H1 (cell line): ENCODE measurements at regions not wholly inside any gene's neighbourhood (a gene's known extent, or its start where the extent isn't known, plus 50 kb on each side); places are given as distances from the start of the nearest gene placed in this dataset.

Source experiments
- CREB1 ChIP-seq: IDR thresholded peaks from 2 replicates; pipeline ENCODE4 v1.6.1; 2012; ENCODE audit warnings: inconsistent platforms
- RNF2 ChIP-seq: fragments of 200-900, 300-1000 bp; sonication (generic); IDR thresholded peaks from 2 replicates; pipeline ENCODE4 v1.7.1; 2016; ENCODE audit warnings: borderline replicate concordance, low read depth, mild to moderate bottlenecking, antibody characterized with exemption, low read length; ENCODE audit not compliant: poor library complexity, severe bottlenecking; ENCODE audit errors: missing control alignments

DNA sequence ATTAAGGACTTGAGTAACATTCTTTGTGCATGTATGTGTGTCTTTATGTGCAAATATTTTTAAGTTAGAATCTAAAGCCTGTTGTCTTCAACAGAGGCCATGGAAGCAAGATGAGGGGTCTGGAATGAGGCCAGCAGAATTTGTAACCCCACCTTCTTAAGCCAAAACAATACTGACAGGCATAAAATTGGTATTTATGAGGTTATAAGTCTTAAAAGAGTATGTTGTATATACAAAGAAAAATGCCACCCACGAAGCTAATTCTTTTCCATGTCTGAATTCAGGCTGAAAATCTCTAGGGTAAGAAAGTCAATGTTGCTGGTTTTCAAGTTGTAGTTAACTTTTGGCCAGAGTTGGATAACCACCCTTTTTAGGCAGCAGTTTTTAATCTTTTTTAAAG is 86.2 kb upstream of the TMTC1 start (continued):
- TF ChIP-seq RNF2 (no peak), CREB1 (no peak)
- TF ChIP-seq, all 59 proteins: peak for 0
